Erythroblast (primary cell): ENCODE measurements at regions not wholly inside any gene's neighbourhood (a gene's known extent, or its start where the extent isn't known, plus 50 kb on each side); places are given as distances from the start of the nearest gene placed in this dataset.
"Not testable (repeated sequence)": the region's sequence is repeated elsewhere in the genome, so short reads cannot be mapped to it uniquely, and the experiment has no call there.

ENCODE experiments used
- GATA1 ChIP-seq: IDR thresholded peaks from 2 replicates; pipeline ENCODE4 v1.6.1; 2011; ENCODE audit warnings: low read depth, mild to moderate bottlenecking, control low read depth, low read length, moderate library complexity
- POLR2A ChIP-seq: IDR thresholded peaks from 2 replicates; pipeline ENCODE4 v1.6.1; 2011; ENCODE audit warnings: mild to moderate bottlenecking, low read length

- TF ChIP-seq POLR2A, GATA1: not testable (repeated sequence)
Observed at GRCh38 chr11:122557163-122557562, 98.4 kb upstream of the UBASH3B start.
